GM20000 (cell line): ENCODE measurements at regions not wholly inside any gene's neighbourhood (a gene's known extent, or its start where the extent isn't known, plus 50 kb on each side); places are given as distances from the start of the nearest gene placed in this dataset.
A peak's percentile ranks its signal among the peaks of the same experiment; 100 is the strongest.
"Not testable (repeated sequence)": the region's sequence is repeated elsewhere in the genome, so short reads cannot be mapped to it uniquely, and the experiment has no call there.

Experiments used
- DNase-seq: peaks from one replicate; pipeline ENCODE4 v3.0.0; 2012; ENCODE audit warnings: low spot score
- CTCF ChIP-seq: IDR thresholded peaks from 2 replicates; pipeline ENCODE4 v1.5.1; 2012; ENCODE audit warnings: mild to moderate bottlenecking, control low read depth; ENCODE audit errors: extremely low read depth, missing control alignments

- TF ChIP-seq CTCF = no peak
- DNase-seq = peak; percentile 50
Observed at GRCh38 chr6:16041327-16041726, 87.6 kb upstream of the MYLIP start.

GRCh38 chr6:16040628-16040974 lies 88.3 kb upstream of the MYLIP start:
- no peak for TF ChIP-seq CTCF
- DNase-seq = no peak

- DNase-seq = not testable (repeated sequence)
Observed at GRCh38 chr6:16039892-16040627, 88.8 kb upstream of the MYLIP start.

- DNase-seq = no peak
- no peak for TF ChIP-seq CTCF
Observed at GRCh38 chr6:16038938-16039337, 89.9 kb upstream of the MYLIP start.

- TF ChIP-seq CTCF = no peak
Observed at GRCh38 chr6:16035488-16036080, 93.3 kb upstream of the MYLIP start.

GRCh38 chr6:16033214-16033613 lies 95.7 kb upstream of the MYLIP start:
- no peak for TF ChIP-seq CTCF
- DNase-seq = no peak

More at GRCh38 chr6:16035488-16036080, 93.3 kb upstream of the MYLIP start:
- no peak for DNase-seq

- DNase-seq = no peak
- TF ChIP-seq CTCF = no peak
Observed at GRCh38 chr6:16031278-16031981, 97.5 kb upstream of the MYLIP start.
